ENCODE measurements at regions not wholly inside any gene's neighbourhood (a gene's known extent, or its start where the extent isn't known, plus 50 kb on each side); places are given as distances from the start of the nearest gene placed in this dataset.

GRCh38 chr14:101187816-101188570 is 284.5 kb upstream of the RTL1 start:
- H3K4me3 ChIP-seq (ENCODE audit: low read depth, low read length) = no peak overlapping the region

- no peak overlapping the region for H3K4me3 ChIP-seq (ENCODE audit: low read depth, low read length)
Measured at GRCh38 chr14:101188571-101188915, 285.0 kb upstream of the RTL1 start.

GRCh38 chr14:101189266-101189665 is 285.7 kb upstream of the RTL1 start:
- no peak overlapping the region for H3K4me3 ChIP-seq (ENCODE audit: low read depth, low read length)

GRCh38 chr14:101189962-101190560 is 286.5 kb upstream of the RTL1 start:
- H3K4me3 ChIP-seq (ENCODE audit: low read depth, low read length) = no peak overlapping the region

GRCh38 chr14:101191101-101191720 is 287.7 kb upstream of the RTL1 start:
- H3K4me3 ChIP-seq (ENCODE audit: low read depth, low read length) = no peak overlapping the region

GRCh38 chr14:101191721-101192660 is 288.5 kb upstream of the RTL1 start:
- H3K4me3 ChIP-seq (ENCODE audit: low read depth, low read length) = no peak overlapping the region

- H3K4me3 ChIP-seq (ENCODE audit: low read depth, low read length) = no peak overlapping the region
Measured at GRCh38 chr14:101192661-101193000, 289.1 kb upstream of the RTL1 start.

GRCh38 chr14:101193106-101193844 is 289.8 kb upstream of the RTL1 start:
- no peak overlapping the region for H3K4me3 ChIP-seq (ENCODE audit: low read depth, low read length)

- no peak overlapping the region for H3K4me3 ChIP-seq (ENCODE audit: low read depth, low read length)
Measured at GRCh38 chr14:101193845-101194372, 290.4 kb upstream of the RTL1 start.

GRCh38 chr14:101194373-101195308 is 291.1 kb upstream of the RTL1 start:
- no peak overlapping the region for H3K4me3 ChIP-seq (ENCODE audit: low read depth, low read length)

GRCh38 chr14:101195309-101195901 is 291.9 kb upstream of the RTL1 start:
- no peak overlapping the region for H3K4me3 ChIP-seq (ENCODE audit: low read depth, low read length)

- no peak overlapping the region for H3K4me3 ChIP-seq (ENCODE audit: low read depth, low read length)
Measured at GRCh38 chr14:101196051-101196712, 292.7 kb upstream of the RTL1 start.

GRCh38 chr14:101196795-101197590 is 293.5 kb upstream of the RTL1 start:
- no peak overlapping the region for H3K4me3 ChIP-seq (ENCODE audit: low read depth, low read length)

GRCh38 chr14:101197595-101198397 is 294.3 kb upstream of the RTL1 start:
- H3K4me3 ChIP-seq (ENCODE audit: low read depth, low read length) = no peak overlapping the region

GRCh38 chr14:101198398-101199027 is 295.0 kb upstream of the RTL1 start:
- no peak overlapping the region for H3K4me3 ChIP-seq (ENCODE audit: low read depth, low read length)

- H3K4me3 ChIP-seq (ENCODE audit: low read depth, low read length) = no peak overlapping the region
Measured at GRCh38 chr14:101199028-101199770, 295.7 kb upstream of the RTL1 start.
